H9 (cell line): ENCODE measurements at regions not wholly inside any gene's neighbourhood (a gene's known extent, or its start where the extent isn't known, plus 50 kb on each side); places are given as distances from the start of the nearest gene placed in this dataset.

Experiments used
- DNase-seq: peaks from one replicate; pipeline ENCODE4 v3.0.0-alpha.2; 2017
- H2AFZ ChIP-seq: one replicate; pipeline ENCODE4 v1.6.1; 2013; ENCODE audit warnings: mild to moderate bottlenecking, low read length, control low read depth, moderate library complexity
- H2AK5ac ChIP-seq: 2 replicates; pipeline ENCODE4 v1.6.1; 2013; ENCODE audit warnings: low read length, control low read depth, mixed read lengths; ENCODE audit not compliant: insufficient read length
- H2BK120ac ChIP-seq: one replicate; pipeline ENCODE4 v1.6.1; 2013; ENCODE audit warnings: low read depth, mild to moderate bottlenecking, low read length, control low read depth, inconsistent platforms; ENCODE audit not compliant: poor library complexity, severe bottlenecking
- H2BK12ac ChIP-seq: 2 replicates; pipeline ENCODE4 v1.6.1; 2013; ENCODE audit warnings: low read length, control low read depth, mixed read lengths, low read depth; ENCODE audit not compliant: insufficient read length
- H2BK15ac ChIP-seq: 2 replicates; pipeline ENCODE4 v1.6.1; 2013; ENCODE audit warnings: low read depth, low read length, control low read depth
- H2BK20ac ChIP-seq: one replicate; pipeline ENCODE4 v1.6.1; 2013; ENCODE audit warnings: low read depth, mild to moderate bottlenecking, low read length, control low read depth, inconsistent platforms; ENCODE audit not compliant: poor library complexity, severe bottlenecking
- H2BK5ac ChIP-seq: 2 replicates; pipeline ENCODE4 v1.6.1; 2013; ENCODE audit warnings: low read length, control low read depth, mixed read lengths; ENCODE audit not compliant: insufficient read length
- H3K14ac ChIP-seq: 2 replicates; pipeline ENCODE4 v1.6.1; 2013; ENCODE audit warnings: low read length, control low read depth; ENCODE audit not compliant: insufficient read depth
- H3K18ac ChIP-seq: 2 replicates; pipeline ENCODE4 v1.6.1; 2013; ENCODE audit warnings: low read depth, mild to moderate bottlenecking, mixed read lengths, low read length, control low read depth; ENCODE audit not compliant: insufficient read length
- H3K23ac ChIP-seq: 2 replicates; pipeline ENCODE4 v1.6.1; 2013; ENCODE audit warnings: low read length, control low read depth, mixed read lengths, low read depth; ENCODE audit not compliant: insufficient read length
- H3K23me2 ChIP-seq: 2 replicates; pipeline ENCODE4 v1.6.1; 2013; ENCODE audit warnings: low read depth, mild to moderate bottlenecking, mixed read lengths, low read length, control low read depth; ENCODE audit not compliant: insufficient read length, poor library complexity, severe bottlenecking
- H3K27ac ChIP-seq: 2 replicates; pipeline ENCODE4 v1.5.1; 2013; ENCODE audit warnings: low read length, control low read depth, mixed read lengths, low read depth; ENCODE audit not compliant: insufficient read length
- H3K27me3 ChIP-seq: 2 replicates; pipeline ENCODE4 v1.6.1; 2013; ENCODE audit warnings: low read length, control low read depth, inconsistent platforms; ENCODE audit not compliant: insufficient read depth
- H3K4ac ChIP-seq: 2 replicates; pipeline ENCODE4 v1.6.1; 2013; ENCODE audit warnings: low read depth, mild to moderate bottlenecking, control low read depth, inconsistent platforms, low read length, moderate library complexity
- H3K4me1 ChIP-seq: 2 replicates; pipeline ENCODE4 v1.6.1; 2013; ENCODE audit warnings: low read length, control low read depth, inconsistent platforms; ENCODE audit not compliant: insufficient read depth
- H3K4me2 ChIP-seq: 2 replicates; pipeline ENCODE4 v1.6.1; 2013; ENCODE audit warnings: low read length, control low read depth, mixed read lengths; ENCODE audit not compliant: insufficient read length, insufficient read depth
- H3K56ac ChIP-seq: 2 replicates; pipeline ENCODE4 v1.6.1; 2013; ENCODE audit warnings: low read depth, mild to moderate bottlenecking, mixed read lengths, low read length, control low read depth; ENCODE audit not compliant: insufficient read length
- H3K79me1 ChIP-seq: 2 replicates; pipeline ENCODE4 v1.6.1; 2013; ENCODE audit warnings: low read depth, mild to moderate bottlenecking, moderate library complexity, low read length, control low read depth, inconsistent platforms; ENCODE audit not compliant: insufficient read depth, poor library complexity, severe bottlenecking
- H3K79me2 ChIP-seq: 2 replicates; pipeline ENCODE4 v1.6.1; 2013; ENCODE audit warnings: low read length, control low read depth, inconsistent platforms; ENCODE audit not compliant: insufficient read depth
- H3K9ac ChIP-seq: 2 replicates; pipeline ENCODE4 v1.6.1; 2013; ENCODE audit warnings: low read length, control low read depth, mixed read lengths; ENCODE audit not compliant: insufficient read length; ENCODE audit errors: extremely low read depth
- H3K9me3 ChIP-seq: one replicate; pipeline ENCODE4 v1.6.1; 2013; ENCODE audit warnings: low read depth, low read length, inconsistent platforms; ENCODE audit not compliant: control insufficient read depth
- H3T11ph ChIP-seq: one replicate; pipeline ENCODE4 v1.6.1; 2013; ENCODE audit warnings: mild to moderate bottlenecking, low read length, control low read depth, inconsistent platforms
- H4K20me1 ChIP-seq: one replicate; pipeline ENCODE4 v1.6.1; 2013; ENCODE audit not compliant: control insufficient read depth, insufficient read length, insufficient read depth
- H4K5ac ChIP-seq: 2 replicates; pipeline ENCODE4 v1.6.1; 2013; ENCODE audit warnings: low read depth, mild to moderate bottlenecking, mixed read lengths, low read length, control low read depth; ENCODE audit not compliant: insufficient read length
- H4K8ac ChIP-seq: replicated peaks from 2 replicates; pipeline ENCODE4 v1.6.1; 2013; ENCODE audit warnings: low read length, control low read depth, mixed read lengths, low read depth; ENCODE audit not compliant: insufficient read length
- H4K91ac ChIP-seq: 2 replicates; pipeline ENCODE4 v1.6.1; 2013; ENCODE audit warnings: low read depth, mild to moderate bottlenecking, moderate library complexity, mixed read lengths, low read length, control low read depth; ENCODE audit not compliant: insufficient read length
- H3K27ac Mint-ChIP-seq, 3 experiments: 2 replicates in 2 of 3; 3 replicates in 1 of 3; pipeline ENCODE4 v1.8.0; 2020 to 2021; ENCODE audit warnings: mixed read lengths in 3 of 3, mild to moderate bottlenecking in 1 of 3, moderate library complexity in 1 of 3
- H3K27me3 Mint-ChIP-seq: 2 replicates; pipeline ENCODE4 v1.8.0; 2021; ENCODE audit warnings: low read depth, mild to moderate bottlenecking, moderate library complexity, mixed read lengths
- H3K36me3 Mint-ChIP-seq, 3 experiments: 2 replicates in 2 of 3; 3 replicates in 1 of 3; pipeline ENCODE4 v1.8.0; 2020 to 2021; ENCODE audit warnings: low read depth in 3 of 3, mixed read lengths in 3 of 3; ENCODE audit not compliant: insufficient read depth in 1 of 3
- H3K4me1 Mint-ChIP-seq, 2 experiments: 2 replicates each; pipeline ENCODE4 v1.8.0; 2020; ENCODE audit warnings: mixed read lengths in 2 of 2
- H3K4me3 Mint-ChIP-seq, 2 experiments: 2 replicates in 1 of 2; 3 replicates in 1 of 2; pipeline ENCODE4 v1.8.0; 2020 to 2021; ENCODE audit warnings: mild to moderate bottlenecking in 2 of 2, mixed read lengths in 2 of 2, moderate library complexity in 1 of 2
- H3K9me3 Mint-ChIP-seq, 2 experiments: 2 replicates in 1 of 2; 3 replicates in 1 of 2; pipeline ENCODE4 v1.8.0; 2020; ENCODE audit warnings: mild to moderate bottlenecking in 2 of 2, mixed read lengths in 2 of 2, moderate library complexity in 1 of 2
- WGBS: extraction: QIAGEN DNeasy Blood & Tissue Kit; methylation state at CpG from one replicate; pipeline ENCODE4 v1.1.7; 2013; ENCODE audit warnings: missing lambda C conversion rate, low lambda C conversion rate, mixed read lengths; ENCODE audit not compliant: insufficient read length; ENCODE audit errors: extremely low coverage; 5-methylcytosine and 5-hydroxymethylcytosine counted together
- TF ChIP-seq, protein P1 (sequence below): fragments of 200-600 bp; sonication (generic); conservative IDR thresholded peaks from 3 replicates; pipeline ENCODE4 v1.8.0; 2021; ENCODE audit warnings: antibody characterized with exemption, mild to moderate bottlenecking

DNA sequence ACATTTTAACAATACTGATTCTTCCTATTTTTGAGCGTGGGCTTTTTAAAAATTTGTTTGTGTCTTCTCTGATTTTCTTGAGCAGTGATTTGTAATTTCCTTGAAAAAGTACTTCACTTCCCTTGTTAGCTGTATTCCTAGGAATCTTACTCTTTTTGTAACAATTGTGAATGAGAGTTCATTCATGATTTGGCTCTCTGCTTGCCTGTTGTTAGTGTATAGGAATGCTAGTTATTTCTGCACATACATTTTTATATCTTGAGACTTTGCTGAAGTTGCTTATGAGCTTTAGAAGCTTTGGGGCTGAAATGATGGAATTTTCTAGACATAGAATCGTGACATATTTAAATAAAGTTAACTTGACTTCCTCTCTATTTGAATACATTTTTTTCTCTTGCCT lies 582.8 kb upstream of the BCHE start:
- Histone ChIP-seq H3K4me1 (no peaks in the 10 kb centered on the region), H2BK12ac (no peak overlapping the region), H4K91ac (no peak overlapping the region), H2BK5ac (no peak overlapping the region), H3K14ac (no peak overlapping the region), H4K5ac (no peak overlapping the region), H3K9me3 (no peaks in the 10 kb centered on the region), H3K79me2 (no peaks in the 10 kb centered on the region), H3K56ac (no peak overlapping the region), H4K8ac (no peak overlapping the region), H3K27me3 (no peaks in the 10 kb centered on the region), H2AFZ (no peak overlapping the region), H3T11ph (no peak overlapping the region), H2AK5ac (no peak overlapping the region), H3K27ac (no peak overlapping the region), H3K79me1 (no peaks in the 10 kb centered on the region), H3K9ac (no peak overlapping the region), H3K4ac (no peak overlapping the region), H2BK15ac (no peak overlapping the region), H4K20me1 (no peaks in the 10 kb centered on the region), H3K18ac (no peak overlapping the region), H3K23ac (no peak overlapping the region), H2BK20ac (no peak overlapping the region), H3K23me2 (no peaks in the 10 kb centered on the region), H2BK120ac (no peak overlapping the region), H3K4me2 (no peak overlapping the region)
- no peaks in the 10 kb centered on the region for H3K27me3 Mint-ChIP-seq
- H3K4me3 Mint-ChIP-seq = no peak overlapping the region
- WGBS = no CpG with 5 or more reads among the region's 2 CpGs
- no peaks in the 10 kb centered on the region for H3K4me1 Mint-ChIP-seq
- peaks cover 0 to 10% (median 0%) of the 10 kb centered on the region in 3 experiments; a peak in 3 of 7 replicates for H3K36me3 Mint-ChIP-seq
- peaks cover 5 to 8% of the 10 kb centered on the region in 2 experiments; a peak in 4 of 5 replicates for H3K9me3 Mint-ChIP-seq
- H3K27ac Mint-ChIP-seq = no peak overlapping the region
- TF ChIP-seq, protein P1, sequence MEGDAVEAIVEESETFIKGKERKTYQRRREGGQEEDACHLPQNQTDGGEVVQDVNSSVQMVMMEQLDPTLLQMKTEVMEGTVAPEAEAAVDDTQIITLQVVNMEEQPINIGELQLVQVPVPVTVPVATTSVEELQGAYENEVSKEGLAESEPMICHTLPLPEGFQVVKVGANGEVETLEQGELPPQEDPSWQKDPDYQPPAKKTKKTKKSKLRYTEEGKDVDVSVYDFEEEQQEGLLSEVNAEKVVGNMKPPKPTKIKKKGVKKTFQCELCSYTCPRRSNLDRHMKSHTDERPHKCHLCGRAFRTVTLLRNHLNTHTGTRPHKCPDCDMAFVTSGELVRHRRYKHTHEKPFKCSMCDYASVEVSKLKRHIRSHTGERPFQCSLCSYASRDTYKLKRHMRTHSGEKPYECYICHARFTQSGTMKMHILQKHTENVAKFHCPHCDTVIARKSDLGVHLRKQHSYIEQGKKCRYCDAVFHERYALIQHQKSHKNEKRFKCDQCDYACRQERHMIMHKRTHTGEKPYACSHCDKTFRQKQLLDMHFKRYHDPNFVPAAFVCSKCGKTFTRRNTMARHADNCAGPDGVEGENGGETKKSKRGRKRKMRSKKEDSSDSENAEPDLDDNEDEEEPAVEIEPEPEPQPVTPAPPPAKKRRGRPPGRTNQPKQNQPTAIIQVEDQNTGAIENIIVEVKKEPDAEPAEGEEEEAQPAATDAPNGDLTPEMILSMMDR = no peak
- DNase-seq = no peak
